GM18870 (cell line): ENCODE measurements at regions not wholly inside any gene's neighbourhood (a gene's known extent, or its start where the extent isn't known, plus 50 kb on each side); places are given as distances from the start of the nearest gene placed in this dataset.

Experiments
- ATAC-seq: cut with Tn5 transposase; IDR thresholded peaks from one replicate; pipeline ENCODE4 v1.9.1; 2021; ENCODE audit warnings: moderate library complexity; ENCODE audit not compliant: unreplicated experiment

DNA sequence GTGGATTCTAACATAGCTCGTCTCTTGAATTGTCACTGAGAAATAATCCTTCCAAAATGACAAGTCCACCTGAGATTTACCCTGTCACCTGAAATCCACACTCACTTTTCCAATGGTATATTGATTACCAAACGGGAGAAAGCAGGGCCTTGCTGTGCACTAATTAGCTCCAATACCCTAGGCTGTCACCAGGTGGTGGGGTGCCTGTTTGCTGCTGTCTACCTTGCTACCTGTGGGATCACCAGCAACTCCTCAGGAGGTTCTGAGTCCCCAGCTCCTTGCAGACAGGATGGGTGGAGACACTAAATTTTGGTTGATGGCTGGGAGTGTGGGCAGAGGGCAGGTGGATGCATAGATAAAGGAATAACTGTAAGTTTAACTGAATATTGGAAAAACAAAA, 237.2 kb upstream of the ZNF32 start:
- no peak for ATAC-seq

DNA sequence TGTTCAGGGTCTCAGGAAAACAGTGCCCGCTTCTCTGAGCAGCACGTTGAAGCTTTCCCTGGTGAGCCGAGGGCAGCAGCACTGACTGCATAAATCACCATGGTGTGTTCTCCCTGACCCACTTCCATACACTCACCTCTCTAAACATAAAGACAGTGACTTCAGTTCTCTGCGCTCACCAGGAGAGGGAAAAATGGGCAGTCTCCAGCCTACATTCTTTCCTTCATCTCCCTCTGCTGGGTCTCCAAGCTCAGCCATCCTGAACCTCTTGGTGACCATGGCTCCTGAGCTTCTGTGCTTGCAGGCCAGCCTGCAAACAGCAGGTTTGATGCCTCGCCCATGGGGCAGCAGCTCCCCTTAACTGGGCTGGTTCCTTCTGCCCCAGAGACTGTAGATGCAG, 236.6 kb upstream of the ZNF32 start:
- ATAC-seq, result no peak

DNA sequence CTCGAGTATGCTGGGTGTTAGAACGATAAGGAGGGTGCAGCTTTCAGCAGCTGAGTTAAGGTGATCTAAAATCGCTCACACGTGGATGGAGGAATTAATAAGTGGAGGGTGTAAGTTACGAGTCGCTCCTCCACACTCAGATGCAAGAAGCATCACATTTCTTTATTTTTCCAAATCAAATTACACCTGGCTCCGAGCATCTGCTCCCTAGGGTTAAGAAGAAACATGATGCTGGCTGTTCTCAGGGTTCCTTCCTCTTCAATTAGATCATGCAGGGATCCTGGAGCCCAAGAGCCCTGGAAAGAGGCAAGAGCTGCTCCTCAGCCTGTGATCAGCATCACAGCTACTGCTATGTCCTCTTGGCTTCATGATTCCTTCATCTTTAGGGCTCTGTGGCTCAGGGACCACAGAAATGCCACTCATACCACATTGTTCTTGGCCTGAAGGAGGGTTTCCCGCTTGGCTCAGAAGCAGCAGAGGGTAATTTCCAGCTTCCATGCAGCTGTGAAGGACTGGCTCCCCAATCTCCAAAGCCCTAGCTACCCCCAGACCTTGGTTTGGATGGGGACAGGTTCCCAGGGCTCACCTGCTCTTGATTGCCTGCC, 235.9 kb upstream of the ZNF32 start:
- ATAC-seq, result no peak

DNA sequence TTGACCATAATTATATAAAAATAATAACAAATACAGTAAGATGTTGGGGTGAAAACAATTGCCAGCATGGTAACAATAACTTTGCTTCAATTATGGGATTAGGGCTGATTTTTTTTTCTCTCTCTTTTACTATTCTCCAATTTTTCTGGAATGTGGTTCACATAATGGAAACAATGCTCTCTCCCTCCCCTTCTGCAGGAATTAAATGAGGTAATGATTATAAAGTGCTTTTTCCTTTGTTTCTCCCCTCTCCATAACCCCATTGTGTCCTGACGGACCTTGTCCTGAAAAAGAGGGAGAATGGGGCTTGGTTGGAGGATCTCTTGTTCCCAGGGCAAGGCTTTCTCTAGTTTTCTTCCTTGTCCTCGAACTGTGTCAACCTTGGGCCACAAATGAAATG, 234.0 kb upstream of the ZNF32 start:
- no peak for ATAC-seq

DNA sequence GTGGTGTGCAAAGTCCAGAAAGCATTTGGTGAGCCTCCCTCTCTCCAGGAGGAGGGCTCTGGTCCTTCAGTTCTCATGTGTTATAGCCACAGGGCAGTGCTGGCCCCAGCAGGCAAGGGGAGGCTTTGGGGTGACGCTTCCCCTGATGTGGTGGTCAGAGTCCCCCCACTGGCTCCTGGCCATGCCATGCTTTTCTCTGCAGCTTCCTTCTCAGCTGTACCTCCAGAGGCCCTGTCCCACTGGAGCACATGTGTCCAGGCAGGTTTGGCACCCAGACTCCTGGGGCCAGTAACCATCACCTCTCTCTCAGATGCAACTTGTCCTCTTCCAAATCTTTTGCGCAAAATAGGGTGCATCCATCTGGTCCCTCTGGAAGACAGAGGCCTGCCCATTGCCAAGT, 233.0 kb upstream of the ZNF32 start:
- no peak for ATAC-seq

DNA sequence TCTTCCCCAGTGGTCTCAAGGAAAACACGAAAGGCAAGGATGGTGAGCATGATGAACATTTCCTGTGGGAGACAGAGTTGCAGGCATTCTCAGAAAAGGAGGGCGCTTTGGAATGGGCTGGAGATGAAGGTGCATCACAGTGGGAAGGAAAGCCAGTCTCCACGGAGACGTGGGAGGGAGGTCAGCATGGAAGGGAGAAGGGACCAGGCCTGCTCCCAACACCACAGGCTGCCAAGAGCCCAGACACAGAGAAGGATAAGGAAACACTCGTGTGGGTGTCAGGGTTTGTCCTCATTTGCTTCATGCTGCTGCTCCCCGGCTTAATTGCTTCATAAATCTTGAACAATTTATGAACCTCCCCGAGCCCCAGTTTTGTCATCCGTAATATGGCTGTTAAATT, 231.5 kb upstream of the ZNF32 start:
- ATAC-seq, result no peak

DNA sequence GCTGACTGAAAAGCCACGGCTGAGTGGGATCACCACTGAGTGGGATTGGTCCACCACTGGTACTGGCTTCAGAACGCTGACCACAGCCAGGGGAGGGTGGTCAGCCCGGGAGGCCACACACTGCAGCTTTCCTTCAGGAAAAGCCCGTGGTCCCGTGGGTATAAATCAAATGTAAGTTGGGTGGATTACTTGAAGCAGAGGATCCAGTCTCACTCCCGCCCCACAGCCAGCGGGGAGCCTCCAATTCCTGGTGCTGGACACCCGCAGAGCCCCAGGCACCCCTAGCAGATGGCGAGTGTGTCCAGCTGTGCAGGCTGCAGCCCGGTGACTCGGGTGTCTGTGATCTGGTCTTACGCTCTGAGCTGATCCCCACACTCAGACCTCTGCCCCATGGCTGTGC, 231.1 kb upstream of the ZNF32 start:
- ATAC-seq, result no peak

DNA sequence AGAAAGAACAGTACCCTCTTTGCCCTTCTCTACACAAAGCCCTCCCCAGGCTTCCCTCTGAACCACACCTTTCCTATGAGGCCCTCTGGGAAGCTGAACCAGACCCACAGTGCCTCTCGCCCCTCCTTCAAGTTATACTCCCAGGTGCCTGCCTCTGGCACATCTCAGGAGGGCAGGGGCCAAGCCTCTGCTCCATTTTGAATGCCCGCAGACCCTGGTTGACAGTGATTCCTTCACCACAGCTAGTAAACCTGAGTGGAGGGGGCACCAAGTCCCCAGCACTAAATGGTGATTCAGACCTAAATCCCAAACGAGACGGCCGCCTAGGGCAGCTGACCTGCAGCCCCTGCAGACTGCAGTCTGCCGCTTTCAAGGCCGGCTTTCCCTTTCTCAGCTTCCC, 230.5 kb upstream of the ZNF32 start:
- no peak for ATAC-seq

DNA sequence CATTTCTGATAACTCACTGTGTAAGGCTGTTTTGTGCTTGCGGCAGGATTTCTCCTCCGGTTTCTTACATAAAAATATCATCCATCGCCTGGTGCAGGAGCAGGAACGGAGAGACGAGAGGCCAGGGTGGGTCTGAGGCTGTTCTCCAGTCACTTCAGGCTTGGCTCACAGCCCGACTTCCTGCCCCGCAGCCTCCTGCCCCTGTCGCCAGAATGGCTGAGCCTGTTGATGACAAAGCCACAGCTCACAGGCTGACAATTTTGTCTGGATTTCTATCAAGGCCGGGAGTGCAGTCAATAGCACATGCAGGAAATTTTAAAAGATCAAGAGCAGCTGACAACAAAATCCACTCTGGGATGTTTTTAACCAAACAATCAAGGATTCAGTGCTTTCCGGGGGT, 229.7 kb upstream of the ZNF32 start:
- ATAC-seq, result no peak

DNA sequence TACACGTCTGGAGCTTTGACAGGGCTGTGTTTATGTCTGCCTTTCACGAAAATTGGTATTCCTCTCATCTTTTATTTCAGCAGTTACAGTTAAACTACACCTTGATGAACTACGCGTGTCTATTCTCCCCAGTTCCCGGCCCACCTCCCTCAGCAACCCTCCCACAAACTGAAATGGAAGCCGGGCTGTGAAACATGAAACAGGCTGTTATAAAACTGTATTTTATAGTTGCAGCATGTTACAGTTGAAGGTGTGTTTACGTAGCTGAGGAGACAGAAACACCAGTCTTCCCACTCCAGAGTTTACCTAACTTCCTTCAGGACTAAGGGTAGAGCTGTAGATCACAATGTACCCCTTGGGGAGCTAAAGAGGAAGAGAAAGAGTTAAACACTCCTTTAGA, 228.3 kb upstream of the ZNF32 start:
- no peak for ATAC-seq

DNA sequence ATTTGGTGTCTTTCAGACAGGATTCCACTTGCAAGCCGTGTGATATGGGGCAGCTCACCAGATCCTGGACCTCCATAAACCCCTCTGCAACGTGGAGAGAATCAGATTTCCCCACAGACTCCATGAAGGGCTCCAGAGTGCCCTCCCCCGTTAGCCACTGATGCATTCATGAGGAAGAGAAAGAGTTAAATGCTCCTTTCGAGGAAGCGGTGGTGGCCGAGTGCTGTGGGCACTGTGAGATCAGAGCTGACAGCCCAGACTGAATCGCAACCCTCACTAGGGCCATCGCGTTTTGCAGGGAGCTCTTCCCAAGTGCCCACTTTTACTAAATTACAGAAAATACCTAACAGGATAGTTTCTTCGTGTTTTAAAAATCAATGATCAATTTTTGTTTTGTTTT, 226.3 kb upstream of the ZNF32 start:
- no peak for ATAC-seq

DNA sequence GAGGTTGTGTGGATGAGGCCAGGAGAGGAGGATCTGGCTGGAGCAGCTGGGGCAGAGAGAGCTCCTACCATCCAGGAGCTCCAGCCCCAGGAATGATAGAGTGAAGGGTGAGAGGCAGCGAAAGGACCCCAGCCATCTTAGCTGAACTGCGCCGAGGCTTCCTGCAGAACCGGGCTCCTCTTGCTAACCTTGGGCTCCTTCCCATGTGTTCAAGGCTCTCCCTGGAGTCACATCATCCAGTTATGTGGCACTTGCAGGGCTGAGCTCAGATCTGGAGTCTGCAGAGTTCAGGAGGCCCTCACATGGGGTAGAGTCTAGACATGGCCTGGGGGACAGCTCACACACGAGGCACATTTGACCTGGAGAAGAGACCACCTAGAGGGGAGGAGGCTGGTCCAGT, 225.0 kb upstream of the ZNF32 start:
- no peak for ATAC-seq

DNA sequence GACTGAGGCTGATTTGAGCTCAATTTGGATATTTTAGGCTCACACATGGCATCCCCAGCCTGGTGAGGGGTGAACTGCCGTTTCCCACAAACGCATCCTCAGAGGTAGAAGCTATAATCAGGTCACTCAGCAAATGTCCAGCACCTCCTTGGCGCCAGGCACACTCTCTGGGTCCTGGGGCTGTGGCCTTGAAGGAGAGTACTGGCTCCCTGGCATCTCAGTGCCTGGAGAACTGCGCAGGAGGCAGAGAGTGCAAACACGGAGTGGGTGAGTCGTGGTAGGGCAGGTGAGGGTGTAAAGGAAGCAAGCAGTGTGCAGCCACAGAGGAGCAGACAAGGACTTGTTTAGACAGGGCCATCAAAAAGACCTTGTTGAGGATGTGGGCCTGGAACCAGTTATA, 224.0 kb upstream of the ZNF32 start:
- ATAC-seq, result no peak

DNA sequence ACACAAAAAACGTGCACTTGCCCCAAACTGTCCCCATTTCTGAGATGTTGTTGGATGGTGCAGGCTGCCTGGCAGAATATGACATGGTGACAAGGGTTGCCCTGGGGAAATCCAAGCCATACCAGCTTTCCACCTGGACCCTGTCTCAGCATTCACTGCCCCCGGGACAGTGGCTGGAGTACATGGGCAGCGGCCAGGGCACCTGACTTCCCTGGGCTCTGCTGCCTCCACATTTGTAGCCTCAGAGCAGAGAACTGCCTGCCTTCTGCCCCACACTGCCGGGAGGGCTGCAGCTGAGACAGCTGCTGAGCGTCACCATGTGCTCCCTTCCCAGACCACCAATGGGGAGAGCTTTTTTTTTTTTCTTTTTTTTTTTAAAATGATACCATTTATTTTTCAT, 222.9 kb upstream of the ZNF32 start:
- no peak for ATAC-seq

DNA sequence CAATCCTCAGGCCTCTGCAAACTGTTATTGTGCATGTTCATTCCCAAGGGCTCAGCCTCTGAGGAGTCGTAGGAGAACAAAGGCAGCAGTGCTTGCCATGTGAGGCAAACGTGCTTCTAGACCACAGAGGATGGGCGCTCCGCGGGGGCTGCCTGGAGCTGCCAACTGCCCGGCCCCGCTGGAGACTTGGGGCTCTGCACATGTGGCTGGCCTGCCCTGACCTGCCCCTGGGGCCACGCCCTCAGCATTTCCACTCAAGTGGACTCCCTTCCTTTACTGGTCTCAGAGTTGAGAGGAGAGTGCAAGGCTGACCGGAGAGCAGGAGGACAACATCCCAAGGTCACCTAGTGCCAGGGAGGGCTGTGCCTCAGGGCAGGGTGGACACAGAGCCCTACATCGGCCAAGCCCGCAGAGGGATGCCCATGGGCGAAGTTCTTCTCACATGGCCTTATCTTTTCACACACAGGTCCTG, 222.3 kb upstream of the ZNF32 start:
- ATAC-seq, result no peak

DNA sequence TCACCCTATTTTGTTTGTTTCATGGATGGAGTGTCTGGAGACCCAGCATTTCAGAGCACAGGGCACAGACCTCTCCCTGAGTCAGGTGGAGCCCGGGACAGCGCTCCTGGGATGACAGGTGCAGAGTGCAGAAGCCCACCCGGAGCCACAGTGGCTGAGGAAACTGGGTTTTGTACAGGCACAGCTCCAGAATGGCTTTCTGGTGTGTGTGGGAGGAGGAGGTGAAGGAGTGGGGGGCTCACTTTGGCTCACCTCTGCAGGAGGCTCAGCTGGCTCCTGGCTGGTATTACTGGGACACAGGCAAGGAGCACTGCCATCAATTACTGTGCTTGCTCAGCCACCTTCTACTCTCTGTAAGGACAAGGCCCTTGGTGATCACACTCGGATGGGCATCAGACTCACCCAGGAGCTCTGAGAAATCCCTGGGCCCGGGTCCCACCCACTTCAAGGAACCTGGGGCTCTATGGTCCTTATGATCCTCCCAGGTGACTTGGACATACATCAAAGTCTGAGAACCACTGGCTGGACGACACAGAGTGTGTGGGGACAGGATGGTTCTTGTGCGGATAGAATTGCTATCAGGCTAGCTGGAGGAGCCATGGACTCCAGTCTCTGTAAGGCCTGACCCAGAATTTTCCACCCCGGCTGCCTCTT, 221.1 kb upstream of the ZNF32 start:
- no peak for ATAC-seq

DNA sequence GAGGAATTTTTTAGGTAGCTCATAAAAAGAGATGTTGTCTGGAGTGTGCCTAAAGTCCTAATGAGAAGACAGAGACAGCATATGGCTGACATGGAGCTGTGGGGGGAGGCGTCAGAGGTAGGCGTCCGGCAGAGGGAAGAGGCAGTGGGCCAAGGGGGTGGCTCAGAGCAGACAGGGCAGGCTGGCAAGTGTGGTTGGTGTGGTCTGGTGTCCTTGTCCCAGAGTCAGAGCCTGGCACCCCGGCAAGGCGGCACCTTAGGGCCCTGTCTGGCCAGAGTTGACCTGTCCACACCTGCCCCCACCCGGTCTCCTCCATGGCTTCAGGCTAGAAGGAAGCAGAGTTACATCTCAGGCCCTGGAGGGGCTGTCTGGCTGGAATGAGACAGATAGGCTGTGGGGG, 220.3 kb upstream of the ZNF32 start:
- ATAC-seq, result no peak

DNA sequence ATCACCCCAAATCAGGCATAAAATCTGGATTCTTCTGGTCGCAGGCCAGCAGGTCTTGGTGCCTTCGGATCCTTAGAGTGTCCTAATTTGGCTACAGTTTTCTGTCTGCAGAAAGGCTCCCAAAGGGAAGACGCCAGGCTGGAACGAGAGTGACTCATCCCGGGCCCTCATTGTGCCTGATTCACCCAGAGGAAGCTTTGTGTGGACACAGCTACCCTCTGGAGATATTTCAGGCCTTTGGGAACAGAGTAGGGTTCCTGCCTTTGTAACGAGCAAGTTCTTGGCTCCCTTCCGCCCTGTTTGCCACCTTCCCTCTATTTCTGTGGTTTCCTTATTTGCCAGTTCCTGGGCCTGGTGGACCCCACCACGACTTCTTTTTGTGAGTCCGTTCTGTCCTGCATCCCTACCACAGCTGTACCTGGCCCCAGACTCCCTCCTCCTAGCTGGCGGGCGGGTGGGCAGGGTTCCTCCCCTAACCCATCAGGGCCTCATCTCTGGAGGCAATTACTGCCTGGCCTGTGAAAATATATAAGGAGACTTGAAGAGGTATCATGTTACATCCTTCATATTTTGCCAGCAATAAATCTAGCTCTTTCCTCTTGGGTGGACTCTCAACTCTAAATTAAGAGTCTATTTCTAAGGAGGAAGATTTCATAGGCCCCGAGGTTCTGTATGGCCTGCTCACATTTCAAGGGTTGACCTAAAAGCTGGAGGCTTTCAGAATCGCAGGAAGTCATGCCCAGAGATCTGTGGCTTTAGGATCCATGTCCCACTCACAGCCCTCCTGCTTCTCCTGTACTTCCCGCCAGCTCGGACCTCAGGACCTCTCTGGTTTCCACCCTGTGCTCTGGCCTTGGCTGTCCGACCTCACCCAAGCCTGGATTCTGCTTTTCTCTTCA, 219.2 kb upstream of the ZNF32 start:
- no peak for ATAC-seq

DNA sequence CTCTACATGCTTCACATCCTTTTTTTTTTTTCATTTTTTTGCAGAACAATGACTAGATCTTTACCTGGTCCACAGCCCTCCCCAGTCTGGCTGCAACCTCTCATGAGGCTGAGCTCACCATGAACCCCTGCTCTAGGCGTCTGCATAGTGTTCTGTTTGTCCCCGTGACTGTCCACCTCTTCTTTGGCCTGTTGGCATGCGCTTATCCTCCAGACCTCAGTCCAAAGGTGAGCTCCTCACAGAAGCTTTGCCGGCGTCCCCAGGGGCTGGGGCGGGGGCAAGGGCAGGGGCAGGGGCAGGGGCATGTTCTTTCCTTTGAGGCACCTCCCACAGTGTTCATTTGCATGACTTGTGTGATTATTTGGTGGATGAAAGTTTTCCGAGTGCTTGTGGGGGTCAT, 218.4 kb upstream of the ZNF32 start:
- ATAC-seq, result no peak

DNA sequence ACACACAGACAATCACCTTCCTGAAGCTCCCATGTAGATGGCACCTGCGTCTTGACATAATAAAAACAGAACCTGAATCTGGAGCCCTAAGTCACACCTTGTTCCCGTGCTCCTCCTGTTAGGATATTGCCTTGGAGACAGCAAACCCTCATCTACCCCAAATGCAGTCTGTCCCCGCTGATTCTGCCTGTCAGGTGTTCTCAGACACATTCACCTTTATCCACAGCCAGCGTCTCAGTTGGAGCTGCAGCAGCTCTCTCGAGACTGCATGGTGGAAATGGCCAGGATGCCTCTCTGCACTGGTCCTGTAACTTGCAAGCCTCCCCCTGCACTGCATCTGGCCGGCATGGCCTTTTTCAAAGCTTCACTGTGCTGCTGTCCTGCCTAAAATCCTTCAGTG, 218.0 kb upstream of the ZNF32 start:
- ATAC-seq, result no peak

DNA sequence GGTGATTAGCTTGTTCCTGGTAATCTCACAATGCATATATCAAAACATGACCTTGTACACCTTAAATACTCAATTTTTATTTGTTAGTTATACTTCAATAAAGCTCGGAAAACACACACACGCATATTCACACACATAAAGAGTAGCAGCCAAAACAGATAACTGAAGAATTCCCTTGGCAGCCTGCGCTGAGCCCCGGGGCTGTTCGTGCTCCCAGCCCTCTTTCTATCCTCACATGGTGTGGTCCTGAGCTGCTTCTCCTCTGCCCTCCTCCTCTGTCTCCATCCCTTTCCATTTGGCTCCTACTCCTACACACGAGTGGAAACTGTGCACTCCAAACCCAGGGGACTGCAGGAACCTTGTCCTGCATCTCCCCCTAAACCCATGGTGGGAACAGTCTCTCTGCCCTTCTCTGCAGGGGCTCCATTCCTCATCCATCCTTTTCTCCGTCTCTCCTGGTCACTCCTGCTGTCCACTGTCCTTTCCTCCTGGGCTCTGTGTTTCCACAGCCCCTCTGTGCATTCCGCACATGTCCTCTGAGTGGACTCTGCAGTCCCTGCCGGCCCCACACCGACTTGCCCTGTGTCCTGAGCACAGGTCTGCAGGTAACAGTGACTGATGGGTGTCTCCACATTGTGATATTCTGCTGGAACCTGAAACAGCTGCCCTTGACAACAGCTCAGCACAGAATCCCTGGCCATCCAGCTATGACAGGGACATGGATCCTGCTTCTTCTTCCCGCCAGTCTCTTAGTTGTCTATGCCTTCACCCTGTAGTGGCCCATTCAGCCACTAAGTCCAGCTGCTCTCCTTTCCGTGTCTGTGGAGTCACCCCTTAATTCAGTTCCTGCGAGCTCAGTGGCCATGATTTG, 216.8 kb upstream of the ZNF32 start:
- ATAC-seq, result no peak
